ENCODE measurements at regions not wholly inside any gene's neighbourhood (a gene's known extent, or its start where the extent isn't known, plus 50 kb on each side); places are given as distances from the start of the nearest gene placed in this dataset.

- Mint-ChIP-seq H3K4me3 (ENCODE audit: unreplicated experiment) (no peak overlapping the region), H3K27ac (ENCODE audit: unreplicated experiment) (no peak overlapping the region), H3K27me3 (ENCODE audit: low read depth, unreplicated experiment) (peaks cover 6% of the 10 kb centered on the region), H3K36me3 (ENCODE audit: low read depth, unreplicated experiment) (no peaks in the 10 kb centered on the region), H3K9me3 (ENCODE audit: unreplicated experiment) (peaks cover 5% of the 10 kb centered on the region), H3K4me1 (ENCODE audit: low read depth, unreplicated experiment) (no peaks in the 10 kb centered on the region)
- H3K27ac ChIP-seq (ENCODE audit: low read depth, low read length), result no peak overlapping the region
- no peaks in the 10 kb centered on the region for H3K36me3 ChIP-seq (ENCODE audit: insufficient read depth, low read length)
- H4K20me1 ChIP-seq (ENCODE audit: insufficient read depth, low read length), result no peaks in the 10 kb centered on the region
- TF ChIP-seq, protein P1, sequence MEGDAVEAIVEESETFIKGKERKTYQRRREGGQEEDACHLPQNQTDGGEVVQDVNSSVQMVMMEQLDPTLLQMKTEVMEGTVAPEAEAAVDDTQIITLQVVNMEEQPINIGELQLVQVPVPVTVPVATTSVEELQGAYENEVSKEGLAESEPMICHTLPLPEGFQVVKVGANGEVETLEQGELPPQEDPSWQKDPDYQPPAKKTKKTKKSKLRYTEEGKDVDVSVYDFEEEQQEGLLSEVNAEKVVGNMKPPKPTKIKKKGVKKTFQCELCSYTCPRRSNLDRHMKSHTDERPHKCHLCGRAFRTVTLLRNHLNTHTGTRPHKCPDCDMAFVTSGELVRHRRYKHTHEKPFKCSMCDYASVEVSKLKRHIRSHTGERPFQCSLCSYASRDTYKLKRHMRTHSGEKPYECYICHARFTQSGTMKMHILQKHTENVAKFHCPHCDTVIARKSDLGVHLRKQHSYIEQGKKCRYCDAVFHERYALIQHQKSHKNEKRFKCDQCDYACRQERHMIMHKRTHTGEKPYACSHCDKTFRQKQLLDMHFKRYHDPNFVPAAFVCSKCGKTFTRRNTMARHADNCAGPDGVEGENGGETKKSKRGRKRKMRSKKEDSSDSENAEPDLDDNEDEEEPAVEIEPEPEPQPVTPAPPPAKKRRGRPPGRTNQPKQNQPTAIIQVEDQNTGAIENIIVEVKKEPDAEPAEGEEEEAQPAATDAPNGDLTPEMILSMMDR (IDR thresholded peaks at IDR 0.05; ENCODE audit: insufficient read depth, low read depth, low read length), result no peak
- TF ChIP-seq EZH2 (IDR thresholded peaks at IDR 0.05; ENCODE audit: insufficient read depth, low read length), result no peak
- H3K9me3 ChIP-seq (ENCODE audit: insufficient read depth, low read depth, low read length), result no peaks in the 10 kb centered on the region
- H2AFZ ChIP-seq (ENCODE audit: low read depth, low read length), result no peak overlapping the region
- H3K4me1 ChIP-seq (ENCODE audit: insufficient read depth, low read length), result no peaks in the 10 kb centered on the region
- H3K79me2 ChIP-seq (ENCODE audit: insufficient read depth, low read length), result no peaks in the 10 kb centered on the region
- FAIRE-seq (no peak), DNase-seq (ENCODE audit: low read depth) (no peak)
- H3K9ac ChIP-seq (ENCODE audit: low read length), result no peak overlapping the region
- H3K4me3 ChIP-seq (ENCODE audit: insufficient read depth, low read depth, low read length), result no peak overlapping the region
- H3K27me3 ChIP-seq (ENCODE audit: insufficient read depth, low read length), result no peaks in the 10 kb centered on the region
- H3K4me2 ChIP-seq (ENCODE audit: low read length), result no peak overlapping the region
These were observed 151.3 kb downstream of the ARRDC4 start for GRCh38 chr15:98111806-98112205.

DNA sequence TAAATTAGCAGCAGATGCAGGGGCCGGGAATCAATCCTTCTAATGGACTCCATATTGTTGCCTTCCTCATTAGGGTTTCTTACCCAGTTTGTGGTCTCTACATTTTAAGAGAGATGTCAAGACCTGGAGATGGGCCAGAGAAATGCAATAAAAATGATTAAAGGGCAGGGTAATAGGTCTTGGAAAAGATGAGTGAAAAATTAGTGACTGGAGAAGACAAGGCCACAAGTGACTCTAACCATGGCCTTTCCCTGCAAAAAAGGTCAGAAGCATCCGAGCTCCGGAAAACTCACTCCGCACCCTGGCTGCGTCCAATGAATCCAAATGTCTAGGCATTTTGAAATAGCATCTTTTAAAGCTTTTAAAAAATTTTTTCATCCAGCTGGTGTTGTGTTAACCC lies 152.8 kb downstream of the ARRDC4 start:
- Histone ChIP-seq H3K4me3 (ENCODE audit: insufficient read depth, low read depth, low read length) (no peak overlapping the region), H3K79me2 (ENCODE audit: insufficient read depth, low read length) (no peaks in the 10 kb centered on the region), H3K27ac (ENCODE audit: low read depth, low read length) (no peak overlapping the region), H3K36me3 (ENCODE audit: insufficient read depth, low read length) (no peaks in the 10 kb centered on the region), H3K4me1 (ENCODE audit: insufficient read depth, low read length) (no peaks in the 10 kb centered on the region), H3K27me3 (ENCODE audit: insufficient read depth, low read length) (no peaks in the 10 kb centered on the region), H4K20me1 (ENCODE audit: insufficient read depth, low read length) (no peaks in the 10 kb centered on the region), H3K9ac (ENCODE audit: low read length) (no peak overlapping the region), H3K9me3 (ENCODE audit: insufficient read depth, low read depth, low read length) (no peaks in the 10 kb centered on the region), H2AFZ (ENCODE audit: low read depth, low read length) (no peak overlapping the region), H3K4me2 (ENCODE audit: low read length) (no peak overlapping the region)
- DNase-seq (ENCODE audit: low read depth) (no peak), FAIRE-seq (no peak)
- H3K36me3 Mint-ChIP-seq (ENCODE audit: low read depth, unreplicated experiment), result no peaks in the 10 kb centered on the region
- peaks cover 5% of the 10 kb centered on the region for H3K9me3 Mint-ChIP-seq (ENCODE audit: unreplicated experiment)
- H3K4me1 Mint-ChIP-seq (ENCODE audit: low read depth, unreplicated experiment), result no peaks in the 10 kb centered on the region
- H3K4me3 Mint-ChIP-seq (ENCODE audit: unreplicated experiment), result no peak overlapping the region
- TF ChIP-seq, protein P1 (IDR thresholded peaks at IDR 0.05; ENCODE audit: insufficient read depth, low read depth, low read length), result no peak
- TF ChIP-seq EZH2 (IDR thresholded peaks at IDR 0.05; ENCODE audit: insufficient read depth, low read length), result no peak
- H3K27ac Mint-ChIP-seq (ENCODE audit: unreplicated experiment), result no peak overlapping the region
- peaks cover 6% of the 10 kb centered on the region for H3K27me3 Mint-ChIP-seq (ENCODE audit: low read depth, unreplicated experiment)

DNA sequence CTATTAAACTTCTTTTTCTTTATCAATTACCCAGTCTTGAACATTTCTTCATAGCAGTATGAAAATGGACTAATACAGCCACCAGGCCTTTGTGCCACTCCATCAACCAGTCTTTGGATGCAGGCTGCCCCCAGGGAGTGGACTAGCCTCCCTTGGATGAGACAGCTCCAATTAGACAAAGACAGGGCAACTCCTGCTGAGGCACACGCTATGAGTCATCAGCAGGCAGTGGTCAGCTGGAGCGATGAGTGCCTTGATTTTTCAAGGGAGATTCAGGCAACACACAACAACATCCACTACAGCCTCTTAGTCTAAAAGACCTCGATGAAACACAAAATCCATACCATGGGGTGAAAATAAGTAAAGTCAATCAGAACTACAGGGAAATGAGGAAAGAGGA lies 160.1 kb downstream of the ARRDC4 start:
- Histone ChIP-seq H3K4me1 (ENCODE audit: insufficient read depth, low read length) (peaks cover 3% of the 10 kb centered on the region), H3K36me3 (ENCODE audit: insufficient read depth, low read length) (no peaks in the 10 kb centered on the region), H3K4me3 (ENCODE audit: insufficient read depth, low read depth, low read length) (no peak overlapping the region), H3K79me2 (ENCODE audit: insufficient read depth, low read length) (no peaks in the 10 kb centered on the region), H3K4me2 (ENCODE audit: low read length) (no peak overlapping the region), H3K9ac (ENCODE audit: low read length) (no peak overlapping the region), H4K20me1 (ENCODE audit: insufficient read depth, low read length) (no peaks in the 10 kb centered on the region), H3K27me3 (ENCODE audit: insufficient read depth, low read length) (no peaks in the 10 kb centered on the region), H3K9me3 (ENCODE audit: insufficient read depth, low read depth, low read length) (no peaks in the 10 kb centered on the region), H3K27ac (ENCODE audit: low read depth, low read length) (no peak overlapping the region), H2AFZ (ENCODE audit: low read depth, low read length) (no peak overlapping the region)
- Mint-ChIP-seq H3K27ac (ENCODE audit: unreplicated experiment) (no peak overlapping the region), H3K27me3 (ENCODE audit: low read depth, unreplicated experiment) (no peaks in the 10 kb centered on the region), H3K36me3 (ENCODE audit: low read depth, unreplicated experiment) (no peaks in the 10 kb centered on the region), H3K4me3 (ENCODE audit: unreplicated experiment) (no peak overlapping the region), H3K9me3 (ENCODE audit: unreplicated experiment) (peaks cover 2% of the 10 kb centered on the region), H3K4me1 (ENCODE audit: low read depth, unreplicated experiment) (peaks cover 17% of the 10 kb centered on the region)
- FAIRE-seq (no peak), DNase-seq (ENCODE audit: low read depth) (no peak)
- TF ChIP-seq EZH2 (IDR thresholded peaks at IDR 0.05; ENCODE audit: insufficient read depth, low read length), result no peak
- TF ChIP-seq, protein P1 (IDR thresholded peaks at IDR 0.05; ENCODE audit: insufficient read depth, low read depth, low read length), result no peak
